HG03442 (cell line): ENCODE measurements at regions not wholly inside any gene's neighbourhood (a gene's known extent, or its start where the extent isn't known, plus 50 kb on each side); places are given as distances from the start of the nearest gene placed in this dataset.
"Not testable (repeated sequence)": the region's sequence is repeated elsewhere in the genome, so short reads cannot be mapped to it uniquely, and the experiment has no call there.

Experiments
- ATAC-seq: cut with Tn5 transposase; IDR thresholded peaks from one replicate; pipeline ENCODE4 v1.9.1; 2021; ENCODE audit warnings: mild to moderate bottlenecking, moderate library complexity; ENCODE audit not compliant: unreplicated experiment

DNA sequence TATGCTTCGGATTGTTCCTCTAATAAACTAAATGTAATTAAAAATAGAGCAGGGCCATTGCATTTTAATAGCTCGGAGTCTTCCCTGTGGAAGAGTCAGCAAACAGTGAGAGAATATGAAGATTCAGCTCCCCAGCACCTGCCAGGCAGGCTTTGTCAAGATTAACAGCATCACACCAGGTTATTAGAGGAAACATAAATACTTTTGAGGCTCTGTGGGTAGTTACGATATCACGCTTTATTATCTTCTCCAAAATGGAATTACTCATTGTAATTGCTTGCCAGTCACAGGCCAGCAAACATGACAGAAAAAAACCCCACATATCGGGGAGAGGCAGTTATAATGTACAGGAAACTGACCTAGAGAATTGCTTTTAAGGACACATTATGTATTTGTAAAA, 303.9 kb downstream of the CPS1 start:
- ATAC-seq: no peak

DNA sequence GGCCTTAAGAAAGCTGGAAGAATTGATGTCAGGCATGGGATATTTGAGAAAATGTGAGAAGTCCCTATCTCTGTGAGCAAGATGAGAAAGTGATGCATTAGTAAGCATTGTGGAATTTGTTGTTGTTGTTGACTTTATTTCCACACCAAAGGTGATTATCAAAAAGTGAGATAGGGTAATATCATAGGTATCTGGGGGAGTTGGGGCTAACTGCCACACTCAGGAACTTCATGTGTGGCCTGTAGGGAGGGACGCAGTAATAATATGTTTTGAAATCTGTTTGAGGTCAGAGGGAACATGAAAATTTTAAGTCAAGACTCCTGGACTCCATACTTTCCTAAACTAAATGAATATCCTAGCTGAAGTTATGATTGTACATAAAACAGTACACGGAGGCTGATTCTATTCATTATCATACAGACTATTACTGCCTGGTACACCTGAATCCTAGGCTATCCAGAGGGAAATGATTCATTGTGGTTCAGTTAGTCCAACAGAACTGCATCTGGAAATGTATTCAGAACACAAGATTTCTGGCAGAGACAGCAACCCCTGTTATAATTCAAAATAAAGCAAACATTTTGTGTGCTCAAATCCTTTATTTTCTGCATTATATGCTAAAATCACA, 304.8 kb downstream of the CPS1 start:
- ATAC-seq: no peak

DNA sequence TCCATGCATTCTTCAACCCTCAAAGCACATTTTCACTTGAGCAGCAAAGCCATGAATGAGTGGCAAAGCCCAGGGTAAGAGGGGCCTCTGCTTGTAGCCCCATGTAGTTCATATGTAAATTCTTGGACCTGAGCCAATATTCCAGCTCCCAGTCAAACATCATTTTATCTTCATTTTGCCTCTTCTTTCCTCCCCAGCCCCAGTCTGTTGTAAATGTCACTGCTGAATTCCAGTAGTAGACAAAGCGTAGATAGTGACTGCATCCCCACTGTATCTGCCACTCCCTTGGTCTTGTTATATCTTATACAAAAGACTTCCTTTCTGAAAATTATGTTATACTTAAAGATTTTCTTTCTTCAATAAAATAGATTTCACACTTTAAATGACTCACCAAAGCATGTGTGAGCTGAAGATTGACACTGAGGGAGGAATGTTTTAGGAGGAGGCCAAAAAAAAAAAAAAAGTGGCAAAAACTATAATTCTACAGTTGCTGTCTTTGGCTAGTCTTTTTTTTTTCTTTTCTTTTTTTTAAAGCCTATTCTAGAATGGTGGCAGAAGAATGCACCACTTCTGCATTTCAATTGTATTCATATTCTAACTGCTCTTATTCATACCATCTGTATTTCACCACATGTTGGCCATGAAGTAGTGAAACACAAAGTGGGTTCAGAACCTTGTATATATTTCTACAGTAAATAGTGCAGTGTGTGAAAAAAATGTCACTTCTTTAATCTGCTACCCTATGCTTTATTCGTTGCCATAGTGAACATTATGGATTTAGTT, 306.1 kb downstream of the CPS1 start:
- no peak for ATAC-seq

DNA sequence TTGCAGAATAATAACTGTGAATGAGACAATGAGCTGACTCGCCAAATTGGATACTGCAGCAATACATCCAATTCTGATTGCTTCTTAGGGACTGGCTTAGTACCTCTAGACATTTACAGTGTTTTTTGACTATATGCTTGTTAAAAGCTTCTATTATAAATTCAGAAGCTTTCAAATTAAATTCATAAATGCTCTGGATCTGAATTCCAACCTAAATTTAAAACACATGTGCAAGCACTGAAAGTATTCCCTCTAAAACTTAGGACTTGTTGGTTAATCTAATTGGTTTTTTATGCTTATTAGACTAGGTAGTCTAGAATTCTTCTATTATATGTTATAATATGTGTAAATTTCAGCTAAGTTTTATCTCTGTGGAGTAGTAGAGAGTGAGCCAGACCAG, 306.9 kb downstream of the CPS1 start:
- no peak for ATAC-seq

DNA sequence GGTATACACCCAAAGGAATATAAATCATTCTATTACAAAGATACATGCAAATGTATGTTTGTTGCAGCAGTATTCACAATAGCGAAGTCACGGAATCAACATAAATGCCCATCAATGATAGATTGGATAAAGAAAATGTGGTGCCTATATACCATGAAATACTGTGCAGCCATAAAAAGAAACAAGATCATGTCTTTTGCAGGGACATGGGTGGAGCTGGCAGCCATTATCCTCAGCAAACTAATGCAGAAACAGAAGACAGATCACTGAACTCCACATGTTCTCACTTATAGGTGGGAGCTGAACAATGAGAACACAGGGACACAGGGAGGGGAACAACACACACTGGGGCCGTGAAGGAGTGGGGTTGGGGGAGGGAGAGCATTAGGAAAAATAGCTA, 315.2 kb downstream of the CPS1 start:
- ATAC-seq: not testable (repeated sequence)

DNA sequence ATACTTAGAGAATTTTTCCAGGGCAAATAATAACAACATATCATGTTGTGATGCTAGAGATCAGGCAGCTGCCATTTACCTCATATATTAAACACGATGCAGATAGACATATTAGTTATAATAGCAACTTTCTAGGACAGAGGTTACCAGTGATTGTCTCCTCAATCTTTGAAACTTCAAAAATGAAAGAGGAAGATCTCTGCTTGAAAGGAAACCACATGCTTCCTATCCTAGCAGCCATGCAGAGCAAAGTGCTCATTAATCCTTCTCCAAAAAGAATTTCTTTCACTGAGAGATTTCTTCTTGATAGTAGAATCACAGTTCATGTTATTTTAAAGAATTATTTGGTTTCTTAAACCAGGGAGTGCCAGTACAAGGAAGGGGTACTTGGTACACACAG, 317.2 kb downstream of the CPS1 start:
- peak; percentile 69 for ATAC-seq

DNA sequence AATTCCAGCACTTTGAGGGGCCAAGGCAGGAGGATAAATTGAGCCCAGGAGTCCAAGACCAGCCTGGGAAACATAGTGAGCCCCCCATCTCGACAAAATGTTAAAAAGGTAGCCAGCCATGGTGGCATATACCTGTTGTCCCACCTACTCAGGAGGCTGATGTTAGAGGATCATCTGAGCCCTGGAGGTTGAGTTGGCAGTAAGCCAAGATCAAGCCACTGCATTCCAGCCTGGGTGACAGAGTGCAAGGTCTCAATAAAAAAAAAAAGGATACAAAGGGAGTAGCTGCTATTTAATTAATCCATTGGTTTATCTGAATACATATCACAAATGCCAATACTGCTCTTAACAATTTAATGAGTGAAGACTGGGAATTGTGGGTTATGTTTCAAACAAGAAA, 327.8 kb downstream of the CPS1 start:
- no peak for ATAC-seq

DNA sequence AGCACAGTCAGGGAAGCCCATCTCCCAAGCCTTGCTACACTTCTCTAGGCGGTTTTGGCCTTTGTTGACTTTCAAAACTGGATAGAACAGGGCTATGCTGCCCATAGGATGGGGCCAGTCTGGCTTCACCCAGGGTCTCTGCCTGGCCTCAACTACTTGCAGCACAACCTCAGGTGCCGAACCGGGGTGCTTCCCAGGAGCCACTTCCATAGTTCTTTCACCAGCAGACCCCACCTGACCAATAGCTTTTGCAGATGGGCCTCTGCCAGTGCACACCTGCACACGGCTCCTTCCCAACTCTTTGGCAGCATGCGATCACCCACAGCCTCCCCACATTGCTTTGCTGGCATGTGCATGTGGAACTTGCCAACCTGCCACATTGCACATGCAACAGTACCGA, 331.6 kb downstream of the CPS1 start:
- no peak for ATAC-seq

DNA sequence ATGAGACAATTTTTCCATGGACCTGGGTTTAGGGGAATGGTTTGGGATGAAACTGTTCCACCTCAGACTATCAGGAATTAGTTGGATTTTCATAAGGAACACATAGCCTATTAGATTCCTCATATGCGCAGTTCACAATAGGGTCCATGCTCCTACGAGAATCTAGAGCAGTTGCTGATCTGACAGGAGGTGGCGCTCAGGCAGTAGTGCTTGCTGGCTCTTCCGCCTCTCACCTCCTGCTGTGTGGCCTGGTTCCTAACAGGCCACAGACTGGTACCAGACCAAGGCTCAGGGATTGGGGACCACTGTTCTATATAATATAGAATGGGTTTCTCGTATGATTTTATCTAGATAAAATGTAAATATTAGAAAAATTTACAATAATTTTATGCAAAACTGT, 338.7 kb downstream of the CPS1 start:
- ATAC-seq: no peak

DNA sequence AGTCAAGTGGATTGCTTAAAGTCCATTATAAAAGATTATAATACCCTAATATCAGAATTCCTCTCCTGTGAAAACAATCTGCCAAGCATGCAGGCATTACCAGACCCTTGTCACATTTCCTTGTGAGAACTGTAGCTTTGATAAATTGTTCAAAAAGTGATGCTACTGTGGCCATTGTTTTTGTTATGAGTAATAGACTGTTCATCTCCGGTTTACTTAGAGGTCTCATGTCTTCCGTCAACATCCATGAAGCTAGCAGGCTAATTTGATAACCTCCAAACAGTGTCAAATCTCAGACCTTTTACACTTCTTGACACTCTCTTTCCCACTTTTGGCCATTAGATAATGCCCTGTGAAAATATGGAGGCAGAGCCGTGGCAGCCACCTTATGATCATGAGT, 342.7 kb downstream of the CPS1 start:
- ATAC-seq: no peak

DNA sequence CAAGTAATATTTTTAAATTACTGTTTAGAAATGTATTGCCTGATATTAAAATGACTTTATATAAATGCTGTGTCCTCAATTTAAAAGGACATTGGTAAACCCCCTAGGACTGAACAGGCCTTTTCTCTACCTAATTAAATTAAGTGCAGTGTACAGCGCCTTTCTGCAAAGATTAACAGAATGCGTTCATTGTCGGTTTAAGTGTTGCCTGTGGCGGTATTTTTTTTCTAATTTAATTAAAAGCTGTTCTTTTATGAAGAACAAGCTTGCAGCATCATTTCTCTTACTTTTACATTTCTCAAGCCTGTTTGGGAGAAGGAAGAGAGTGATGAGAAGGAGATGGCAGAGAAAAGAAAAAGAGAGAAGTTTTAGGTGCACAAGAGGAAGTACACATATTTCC, 344.9 kb downstream of the CPS1 start:
- no peak for ATAC-seq

DNA sequence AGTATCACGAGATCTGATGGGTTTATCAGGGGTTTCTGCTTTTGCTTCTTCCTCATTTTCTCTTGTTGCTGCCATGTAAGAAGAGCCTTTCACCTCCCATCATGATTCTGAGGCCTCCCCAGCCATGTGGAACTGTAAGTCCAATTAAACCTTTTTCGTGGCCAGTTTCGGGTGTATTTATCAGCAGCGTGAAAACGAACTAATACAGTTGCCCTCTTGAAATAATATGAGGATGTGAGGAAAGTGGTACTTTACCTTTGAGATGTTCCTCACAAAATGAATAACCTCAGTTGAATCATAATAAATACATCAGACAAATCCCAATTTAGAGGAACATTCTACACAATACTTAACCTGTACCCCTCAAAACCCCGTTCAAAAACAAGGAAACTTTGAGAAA, 356.4 kb downstream of the CPS1 start:
- ATAC-seq: no peak

DNA sequence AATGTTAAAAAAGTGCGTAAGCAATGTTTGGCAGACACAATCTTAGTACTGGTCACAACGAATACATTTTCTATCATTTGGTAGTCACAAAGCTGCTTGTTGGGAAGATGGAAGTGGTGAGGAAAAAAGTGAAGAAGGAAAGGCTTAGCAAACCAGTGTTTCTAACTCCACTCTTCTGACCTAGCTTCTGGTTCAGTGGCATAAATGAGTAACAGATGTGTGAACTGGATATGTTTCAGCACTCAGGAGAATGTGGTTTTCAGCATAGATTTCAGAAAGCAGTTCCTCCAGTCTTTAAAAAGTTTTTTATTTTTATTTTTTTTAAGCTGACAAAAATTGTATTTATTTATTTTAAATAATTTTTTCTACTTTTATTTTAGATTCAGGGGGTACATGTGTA, 357.1 kb downstream of the CPS1 start:
- ATAC-seq: no peak

DNA sequence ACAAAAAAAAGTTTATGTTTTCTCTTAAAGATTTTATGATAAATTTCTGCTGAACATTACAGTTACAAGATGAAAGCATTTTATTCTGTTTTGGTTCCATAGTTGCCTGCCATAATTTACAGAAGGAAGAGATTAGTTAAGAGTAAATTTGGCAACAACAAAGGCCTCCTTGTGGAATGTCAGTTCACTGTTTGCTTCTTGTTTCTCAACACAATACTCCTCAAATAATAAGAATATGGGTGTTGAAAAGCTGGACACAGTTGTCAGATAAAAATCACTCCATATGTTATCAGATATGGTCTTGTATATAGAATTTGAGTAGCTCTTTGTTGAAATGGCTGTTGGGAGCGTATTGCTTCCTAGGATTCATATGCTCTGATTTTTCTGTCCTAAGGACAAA, 359.5 kb downstream of the CPS1 start:
- ATAC-seq: no peak

DNA sequence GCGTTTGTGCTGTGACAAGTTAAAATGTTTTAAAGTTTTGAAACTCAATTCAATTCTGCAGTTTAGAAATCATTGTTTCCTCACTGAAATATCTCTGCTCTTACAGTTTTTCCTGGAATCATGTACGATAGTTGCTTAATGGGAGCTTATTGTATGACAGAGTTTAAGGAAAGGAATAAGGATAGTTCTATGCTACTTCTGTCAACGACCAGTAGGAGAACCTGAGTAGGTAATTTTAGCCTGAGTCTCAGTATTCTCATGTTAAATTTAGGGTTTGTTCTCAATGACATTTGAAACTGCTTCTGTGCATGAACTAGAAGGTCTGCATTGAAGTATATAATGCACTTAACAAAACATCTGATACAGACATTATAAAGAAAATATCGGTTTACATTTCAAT, 361.1 kb downstream of the CPS1 start:
- ATAC-seq: no peak

DNA sequence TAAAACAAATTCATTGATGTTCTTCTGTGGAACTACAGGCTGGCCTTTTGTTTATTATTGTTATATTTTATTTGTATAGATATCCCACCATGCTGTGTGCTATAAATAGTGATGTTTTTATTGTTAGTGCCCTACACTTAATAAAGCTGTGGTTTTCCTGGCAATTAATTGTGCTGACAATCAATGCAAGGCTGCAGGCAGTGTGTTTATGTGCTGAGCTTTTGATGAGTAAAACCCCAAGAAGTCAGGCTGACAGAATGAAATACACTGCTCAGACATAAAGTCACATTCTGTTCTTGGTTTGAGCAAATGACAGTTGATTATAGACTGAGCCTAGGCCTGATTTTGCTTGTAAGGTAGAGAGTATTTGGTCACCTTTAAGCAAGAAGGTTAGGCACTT, 362.7 kb downstream of the CPS1 start:
- ATAC-seq: no peak

DNA sequence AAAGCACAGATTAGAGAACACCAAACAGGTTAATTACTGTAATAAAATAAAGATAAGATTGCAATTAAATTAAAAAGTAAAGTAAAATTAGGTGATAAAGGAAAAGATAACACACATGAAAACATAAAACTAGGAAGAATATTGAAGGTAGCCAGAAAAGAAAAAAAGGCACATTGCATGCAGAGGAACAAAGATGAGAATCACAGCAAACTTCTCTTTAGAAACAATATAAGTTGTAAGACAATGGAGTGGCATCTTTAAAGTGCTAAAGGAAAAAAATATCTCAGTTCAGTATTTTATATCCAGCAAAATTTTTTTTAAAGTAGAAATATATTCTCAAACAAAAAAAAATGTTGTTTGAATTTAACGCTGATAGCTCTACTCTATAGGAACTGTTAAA, 366.0 kb downstream of the CPS1 start:
- no peak for ATAC-seq

DNA sequence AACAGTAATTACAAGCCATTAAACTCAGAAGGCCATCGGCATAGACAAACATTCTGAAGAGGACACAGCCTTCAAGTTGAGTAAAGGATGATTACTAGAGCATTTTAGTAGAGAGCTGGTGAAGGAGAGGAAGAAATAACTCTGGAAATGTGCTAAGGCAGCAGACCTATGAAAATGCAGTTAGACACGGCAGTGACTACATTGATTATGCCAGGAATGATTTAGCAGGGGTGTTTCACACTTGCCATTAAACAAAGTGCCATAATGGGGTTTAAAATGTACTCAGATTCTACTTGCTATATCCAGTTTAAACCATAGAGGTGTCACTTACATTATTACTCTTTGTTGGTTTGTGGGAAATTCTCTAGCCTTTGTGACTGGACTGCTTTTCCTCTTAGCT, 372.3 kb downstream of the CPS1 start:
- ATAC-seq: no peak

DNA sequence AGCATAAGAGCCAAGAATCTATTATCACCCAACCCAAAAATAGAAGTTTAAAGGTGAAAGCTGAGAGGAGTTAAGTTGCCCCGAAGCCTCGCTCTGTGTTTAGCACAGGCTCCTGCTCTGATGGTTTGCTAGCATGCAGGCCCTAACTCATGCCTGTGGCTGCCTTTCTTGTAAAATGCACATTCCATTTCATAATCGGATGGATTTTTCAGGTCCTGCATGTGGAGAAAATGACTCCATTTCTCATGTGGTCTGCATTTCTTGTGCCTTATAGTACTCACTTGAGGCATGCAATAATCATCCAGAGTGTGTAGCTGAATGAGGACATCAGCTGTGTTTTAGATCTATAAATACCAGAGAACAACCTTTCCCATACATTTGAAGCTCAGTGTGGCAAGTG, 381.8 kb downstream of the CPS1 start:
- ATAC-seq: no peak

DNA sequence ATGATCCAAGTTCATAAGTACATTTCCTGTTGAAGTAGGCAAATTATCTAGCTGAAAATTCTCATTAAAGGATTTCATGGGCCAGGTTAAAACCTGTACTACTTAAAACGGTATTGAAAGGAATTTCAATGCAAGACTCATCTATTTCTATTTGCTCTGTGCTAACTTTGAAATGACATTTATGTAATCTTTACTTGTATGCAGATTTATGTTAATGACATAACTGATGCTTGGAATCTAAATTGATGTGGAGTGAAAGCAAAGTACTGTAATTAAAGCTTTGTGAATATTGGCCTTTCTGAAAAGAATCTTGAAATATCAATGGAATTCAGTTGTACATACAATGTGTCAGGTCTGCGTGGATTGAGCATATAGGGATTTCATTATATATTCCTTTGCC, 390.0 kb downstream of the CPS1 start:
- no peak for ATAC-seq

DNA sequence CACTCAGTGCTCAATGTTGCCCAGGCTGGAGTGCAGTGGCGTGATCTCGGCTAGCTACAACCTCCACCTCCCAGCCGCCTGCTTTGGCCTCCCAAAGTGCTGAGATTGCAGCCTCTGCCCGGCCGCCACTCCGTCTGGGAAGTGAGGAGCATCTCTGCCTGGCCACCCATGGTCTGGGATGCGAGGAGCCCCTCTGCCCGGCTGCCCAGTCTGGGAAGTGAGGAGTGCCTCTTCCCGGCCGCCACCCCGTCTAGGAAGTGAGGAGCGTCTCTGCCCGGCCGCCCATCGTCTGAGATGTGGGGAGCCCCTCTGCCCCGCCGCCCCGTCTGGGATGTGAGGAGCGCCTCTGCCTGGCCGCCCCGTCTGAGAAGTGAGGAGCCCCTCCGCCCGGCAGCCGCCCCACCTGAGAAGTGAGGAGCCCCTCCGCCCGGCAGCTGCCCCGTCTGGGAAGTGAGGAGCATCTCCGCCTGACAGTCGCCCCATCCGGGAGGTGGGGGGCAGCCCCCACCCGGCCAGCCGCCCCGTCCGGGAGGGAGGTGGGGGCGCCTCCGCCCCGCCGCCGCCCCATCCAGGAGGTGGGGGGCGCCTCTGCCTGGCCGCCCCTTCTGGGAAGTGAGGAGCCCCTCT, 394.1 kb downstream of the CPS1 start:
- ATAC-seq: not testable (repeated sequence)

DNA sequence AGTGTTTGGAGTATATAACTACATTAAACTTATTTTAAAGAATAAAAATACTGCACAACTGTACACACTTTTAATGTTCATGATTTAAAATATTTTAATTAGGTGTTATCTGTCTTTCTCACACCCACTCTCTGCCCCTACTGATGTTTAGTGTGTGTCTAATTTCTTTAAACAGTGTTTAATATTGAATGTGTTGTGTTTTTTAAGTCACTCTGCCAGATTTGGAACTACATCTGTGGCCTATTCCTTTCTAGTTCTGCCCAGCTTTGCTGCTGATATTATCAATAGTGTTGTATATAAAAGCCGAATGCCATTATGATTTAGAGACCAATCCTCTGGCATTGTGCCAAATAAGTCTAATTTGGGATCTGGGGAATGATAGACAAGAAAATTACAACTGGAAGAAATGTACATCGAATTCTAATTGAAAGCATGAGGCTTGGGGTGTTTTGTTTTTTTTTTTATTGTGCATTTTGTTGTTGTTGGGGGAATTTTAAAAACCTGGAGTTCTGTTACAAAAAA, 398.0 kb downstream of the CPS1 start:
- ATAC-seq: no peak
